ENCODE measurements at regions not wholly inside any gene's neighbourhood (a gene's known extent, or its start where the extent isn't known, plus 50 kb on each side); places are given as distances from the start of the nearest gene placed in this dataset.

DNA sequence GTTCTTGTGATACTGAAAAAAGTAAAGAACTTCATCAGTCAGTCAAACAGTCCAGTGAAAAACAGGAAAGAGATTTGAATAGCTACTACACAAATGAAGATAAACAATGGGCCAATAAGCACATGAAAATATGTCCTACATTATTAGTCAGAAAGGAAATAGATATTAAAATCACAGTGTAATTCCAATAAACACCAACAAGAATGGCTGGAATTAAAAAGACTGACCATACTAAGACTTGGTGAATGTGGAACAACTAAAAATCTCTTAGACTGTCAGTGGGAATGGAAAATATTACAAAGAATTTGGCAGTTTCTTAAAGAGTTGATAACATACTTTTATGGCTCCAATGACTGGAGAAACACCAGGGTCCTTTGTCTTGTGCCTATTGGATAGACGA lies 241.8 kb upstream of the USP24 start:
- TF ChIP-seq POLR2A (IDR thresholded peaks at IDR 0.05): no peak
- TF ChIP-seq, protein P1, sequence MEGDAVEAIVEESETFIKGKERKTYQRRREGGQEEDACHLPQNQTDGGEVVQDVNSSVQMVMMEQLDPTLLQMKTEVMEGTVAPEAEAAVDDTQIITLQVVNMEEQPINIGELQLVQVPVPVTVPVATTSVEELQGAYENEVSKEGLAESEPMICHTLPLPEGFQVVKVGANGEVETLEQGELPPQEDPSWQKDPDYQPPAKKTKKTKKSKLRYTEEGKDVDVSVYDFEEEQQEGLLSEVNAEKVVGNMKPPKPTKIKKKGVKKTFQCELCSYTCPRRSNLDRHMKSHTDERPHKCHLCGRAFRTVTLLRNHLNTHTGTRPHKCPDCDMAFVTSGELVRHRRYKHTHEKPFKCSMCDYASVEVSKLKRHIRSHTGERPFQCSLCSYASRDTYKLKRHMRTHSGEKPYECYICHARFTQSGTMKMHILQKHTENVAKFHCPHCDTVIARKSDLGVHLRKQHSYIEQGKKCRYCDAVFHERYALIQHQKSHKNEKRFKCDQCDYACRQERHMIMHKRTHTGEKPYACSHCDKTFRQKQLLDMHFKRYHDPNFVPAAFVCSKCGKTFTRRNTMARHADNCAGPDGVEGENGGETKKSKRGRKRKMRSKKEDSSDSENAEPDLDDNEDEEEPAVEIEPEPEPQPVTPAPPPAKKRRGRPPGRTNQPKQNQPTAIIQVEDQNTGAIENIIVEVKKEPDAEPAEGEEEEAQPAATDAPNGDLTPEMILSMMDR (IDR thresholded peaks at IDR 0.05): no peak

All from lower leg skin (tissue), 3 donors.